B cell (primary cell): ENCODE measurements at regions not wholly inside any gene's neighbourhood (a gene's known extent, or its start where the extent isn't known, plus 50 kb on each side); places are given as distances from the start of the nearest gene placed in this dataset.

Experiments used
- ATAC-seq: fragments of 200-7000 bp; cut with Tn5 transposase; one replicate; pipeline ENCODE4 v1.10.0; 2021; ENCODE audit warnings: low read depth, mild to moderate bottlenecking, moderate number of reproducible peaks, moderate library complexity
- CTCF ChIA-PET: fragments of 350-600 bp; sonication (Branson Sonifier 250); formaldehyde crosslinking; loops from one replicate; lab custom pipeline; 2021; ENCODE audit warnings: antibody characterized with exemption, inconsistent platforms; lab: Charles Lee
- POLR2A ChIA-PET: fragments of 350-600 bp; sonication (Branson Sonifier 250); formaldehyde crosslinking; loops from one replicate; lab custom pipeline; 2021; ENCODE audit warnings: antibody characterized with exemption; lab: Charles Lee
- DNase-seq: peaks from one replicate; pipeline ENCODE4 v3.0.0; 2013
- H2AFZ ChIP-seq: 2 replicates; pipeline ENCODE4 v1.6.1; 2012; ENCODE audit warnings: mild to moderate bottlenecking, low read depth, low read length; ENCODE audit not compliant: insufficient read depth, poor library complexity, severe bottlenecking
- H3K27ac ChIP-seq, 2 donors: 1 replicate in 1 of 2; 2 replicates in 1 of 2; pipeline ENCODE4 v1.5.1; 2012 to 2013; ENCODE audit warnings: low read length in 2 of 2, mild to moderate bottlenecking in 2 of 2, moderate library complexity in 1 of 2
- H3K27me3 ChIP-seq, 4 experiments: fragments of 200-600 bp in 1 of 4; sonication (generic) in 1 of 4; replicated peaks in 1 of 4; 1 replicate in 2 of 4; 2 replicates in 2 of 4; pipeline versions ENCODE4 v1.6.1 to v1.7.0; 2013 to 2016; ENCODE audit warnings: low read length in 3 of 4, mild to moderate bottlenecking in 2 of 4, mixed read lengths in 1 of 4, moderate library complexity in 1 of 4; ENCODE audit not compliant: insufficient read depth in 4 of 4, control insufficient read depth in 3 of 4; ENCODE audit errors: control extremely low read depth in 1 of 4
- H3K36me3 ChIP-seq, 2 experiments: replicated peaks in 1 of 2; 1 replicate in 1 of 2; 2 replicates in 1 of 2; pipeline versions ENCODE4 v1.6.1 to v1.7.1; 2013; ENCODE audit warnings: low read length in 1 of 2; ENCODE audit not compliant: insufficient read depth in 2 of 2, control insufficient read depth in 1 of 2; ENCODE audit errors: control extremely low read depth in 1 of 2, extremely low read depth in 1 of 2
- H3K4me1 ChIP-seq, 2 donors: fragments of 200-600 bp in 1 of 2; sonication (generic) in 1 of 2; 1 replicate in 1 of 2; 2 replicates in 1 of 2; pipeline versions ENCODE4 v1.5.1 to v1.6.1; 2013 to 2017; ENCODE audit warnings: low read length in 2 of 2; ENCODE audit not compliant: control insufficient read depth in 2 of 2, insufficient read depth in 2 of 2
- H3K4me2 ChIP-seq: replicated peaks from 2 replicates; pipeline ENCODE3; 2012; ENCODE audit warnings: mild to moderate bottlenecking, low read depth, low read length; ENCODE audit not compliant: poor library complexity, severe bottlenecking
- H3K4me3 ChIP-seq, 5 experiments: fragments of 200-600 bp in 1 of 5; sonication (generic) in 1 of 5; 1 replicate in 3 of 5; 2 replicates in 2 of 5; pipeline versions ENCODE4 v1.5.1 to v1.7.0; 2011 to 2016; ENCODE audit warnings: low read length in 4 of 5, mild to moderate bottlenecking in 4 of 5, low read depth in 2 of 5, control low read depth in 1 of 5, moderate library complexity in 1 of 5; ENCODE audit not compliant: insufficient read depth in 1 of 5; ENCODE audit errors: control extremely low read depth in 1 of 5, extremely low read depth in 1 of 5
- H3K79me2 ChIP-seq: fragments of 200-600 bp; sonication (generic); one replicate; pipeline ENCODE4 v1.6.0; 2016; ENCODE audit warnings: low read length; ENCODE audit not compliant: control insufficient read depth, insufficient read depth
- H3K9ac ChIP-seq: fragments of 200-600 bp; sonication (generic); 2 replicates; pipeline ENCODE4 v1.6.1; 2017; ENCODE audit warnings: mild to moderate bottlenecking, low read length, moderate library complexity
- H3K9me3 ChIP-seq, 3 donors: one replicate each; pipeline versions ENCODE4 v1.6.1 to v1.7.1; 2013; ENCODE audit warnings: low read length in 2 of 3; ENCODE audit not compliant: control insufficient read depth in 2 of 3, insufficient read depth in 1 of 3; ENCODE audit errors: control extremely low read depth in 1 of 3
- H4K20me1 ChIP-seq: 2 replicates; pipeline ENCODE4 v1.6.0; 2012; ENCODE audit warnings: mild to moderate bottlenecking, low read length; ENCODE audit not compliant: insufficient read depth, control insufficient read depth, poor library complexity, severe bottlenecking
- H3K27ac Mint-ChIP-seq: one replicate; pipeline ENCODE4 v1.8.0; 2021; ENCODE audit warnings: mixed read lengths
- H3K27me3 Mint-ChIP-seq: one replicate; pipeline ENCODE4 v1.8.0; 2021; ENCODE audit warnings: mixed read lengths
- H3K4me1 Mint-ChIP-seq: one replicate; pipeline ENCODE4 v1.8.0; 2021; ENCODE audit warnings: mixed read lengths
- H3K4me3 Mint-ChIP-seq: one replicate; pipeline ENCODE4 v1.8.0; 2021; ENCODE audit warnings: mixed read lengths
- H3K9me3 Mint-ChIP-seq: one replicate; pipeline ENCODE4 v1.8.0; 2022; ENCODE audit warnings: mixed read lengths; ENCODE audit not compliant: insufficient read depth
- CTCF ChIP-seq: fragments of 200-600 bp; IDR thresholded peaks from one replicate; pipeline ENCODE4 v1.8.0; 2022; ENCODE audit warnings: antibody characterized with exemption, mild to moderate bottlenecking
- EZH2 ChIP-seq: IDR thresholded peaks from 2 replicates; pipeline ENCODE4 v1.6.1; 2012; ENCODE audit warnings: borderline replicate concordance, low read depth, mild to moderate bottlenecking, moderate library complexity, low read length; ENCODE audit not compliant: insufficient read depth, poor library complexity, severe bottlenecking
- WGBS: methylation state at CpG from one replicate; pipeline ENCODE4 v1.1.5; 2013; ENCODE audit warnings: missing lambda C conversion rate; ENCODE audit not compliant: insufficient coverage; 5-methylcytosine and 5-hydroxymethylcytosine counted together
- intact Hi-C: fragments of 100-400 bp; cut with micrococcal nuclease; formaldehyde crosslinking; loops from one replicate; pipeline ENCODE4 v1.10.0; 2022

DNA sequence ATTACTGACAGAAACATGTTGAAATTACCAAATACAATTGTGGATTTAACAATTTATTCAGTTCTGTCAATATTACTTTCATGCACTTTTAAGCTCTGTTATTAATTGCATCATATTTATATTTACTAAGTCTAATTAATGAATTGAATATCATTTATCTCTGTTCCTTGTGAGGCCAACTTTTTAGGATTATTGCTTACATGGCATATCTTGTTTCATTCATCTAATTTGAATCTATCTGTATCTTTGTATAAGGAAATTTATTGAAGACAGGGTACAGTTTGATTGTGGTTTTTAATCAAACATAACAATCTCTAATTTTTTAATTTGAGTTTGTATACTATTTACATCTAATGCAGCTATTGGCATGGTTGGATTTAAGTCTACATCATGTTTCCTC lies 249.9 kb upstream of the GPC6 start:
- no peak overlapping the region for H3K4me2 ChIP-seq
- no peak overlapping the region for H3K4me3 ChIP-seq
- H3K4me1 ChIP-seq, result no peaks in the 10 kb centered on the region
- peaks cover 0 to 14% (median 1%) of the 10 kb centered on the region in 3 donors for H3K9me3 ChIP-seq
- H2AFZ ChIP-seq, result no peak overlapping the region
- TF ChIP-seq CTCF, result no peak
- TF ChIP-seq EZH2, result no peak
- no peaks in the 10 kb centered on the region for H3K4me1 Mint-ChIP-seq
- peaks cover 7% of the 10 kb centered on the region for H3K9me3 Mint-ChIP-seq
- ATAC-seq (no peak), DNase-seq (no peak)
- CTCF ChIA-PET, result no interaction called here
- no peak overlapping the region for H3K4me3 Mint-ChIP-seq
- H3K27ac Mint-ChIP-seq, result no peak overlapping the region
- no peaks in the 10 kb centered on the region for H3K27me3 ChIP-seq
- no peaks in the 10 kb centered on the region for H3K79me2 ChIP-seq
- H3K27ac ChIP-seq, result no peak overlapping the region
- no peaks in the 10 kb centered on the region for H4K20me1 ChIP-seq
- no peaks in the 10 kb centered on the region for H3K27me3 Mint-ChIP-seq
- no peak overlapping the region for H3K9ac ChIP-seq
- intact Hi-C loops, result no loop called here
- POLR2A ChIA-PET, result no interaction called here
- no peaks in the 10 kb centered on the region for H3K36me3 ChIP-seq

- TF ChIP-seq EZH2 (no peak), CTCF (no peak)
- Histone ChIP-seq H3K27ac (no peak overlapping the region), H3K79me2 (no peaks in the 10 kb centered on the region), H3K9ac (no peak overlapping the region), H3K4me1 (no peaks in the 10 kb centered on the region), H3K27me3 (no peaks in the 10 kb centered on the region), H3K9me3 (peaks cover 0 to 1% (median 0%) of the 10 kb centered on the region in 3 donors), H3K36me3 (no peaks in the 10 kb centered on the region), H3K4me3 (no peak overlapping the region), H3K4me2 (no peak overlapping the region), H2AFZ (no peak overlapping the region), H4K20me1 (no peaks in the 10 kb centered on the region)
- peaks cover 8% of the 10 kb centered on the region for H3K9me3 Mint-ChIP-seq
- intact Hi-C loops, result no loop called here
- WGBS, result no CpG with 5 or more reads among the region's 2 CpGs
- POLR2A ChIA-PET, result no interaction called here
- H3K27me3 Mint-ChIP-seq, result no peaks in the 10 kb centered on the region
- no peak overlapping the region for H3K27ac Mint-ChIP-seq
- ATAC-seq, result no peak
- CTCF ChIA-PET, result no interaction called here
- H3K4me1 Mint-ChIP-seq, result no peaks in the 10 kb centered on the region
- H3K4me3 Mint-ChIP-seq, result no peak overlapping the region
- DNase-seq, result no peak
These were observed 242.5 kb upstream of the GPC6 start for GRCh38 chr13:92984151-92984550.
